Omental fat pad (tissue), 3 donors: ENCODE measurements at regions not wholly inside any gene's neighbourhood (a gene's known extent, or its start where the extent isn't known, plus 50 kb on each side); places are given as distances from the start of the nearest gene placed in this dataset.

ENCODE experiments used
- ATAC-seq: fragments of 150-250 bp; one replicate; pipeline ENCODE4 v1.9.1; 2016; ENCODE audit warnings: mild to moderate bottlenecking, moderate library complexity; ENCODE audit not compliant: low FRiP score
- DNase-seq: peaks from one replicate; pipeline ENCODE4 v3.0.0-alpha.2; 2019; ENCODE audit warnings: low spot score
- CTCF ChIP-seq, 3 donors: fragments of 450-650 bp; IDR thresholded peaks; one replicate each; pipeline ENCODE4 v1.5.1; 2016 to 2017; ENCODE audit warnings: antibody characterized with exemption in 3 of 3, mild to moderate bottlenecking in 3 of 3, moderate library complexity in 2 of 3

- no peak for DNase-seq
- ATAC-seq = no peak
- no peak for TF ChIP-seq CTCF (IDR thresholded peaks at IDR 0.05)
Observed at GRCh38 chr2:177072090-177072489, 140.5 kb upstream of the HNRNPA3 start.

GRCh38 chr2:177073611-177074010, 139.0 kb upstream of the HNRNPA3 start:
- TF ChIP-seq CTCF (IDR thresholded peaks at IDR 0.05) = no peak
- DNase-seq (no peak), ATAC-seq (no peak)

GRCh38 chr2:177074099-177074710, 138.4 kb upstream of the HNRNPA3 start:
- ATAC-seq (no peak), DNase-seq (no peak)

GRCh38 chr2:177075254-177075653, 137.3 kb upstream of the HNRNPA3 start:
- no peak for TF ChIP-seq CTCF (IDR thresholded peaks at IDR 0.05)
- DNase-seq = no peak
- no peak for ATAC-seq

More at GRCh38 chr2:177074099-177074710, 138.4 kb upstream of the HNRNPA3 start:
- no peak for TF ChIP-seq CTCF (IDR thresholded peaks at IDR 0.05)

GRCh38 chr2:177076636-177077179, 135.9 kb upstream of the HNRNPA3 start:
- ATAC-seq (no peak), DNase-seq (no peak)
- no peak for TF ChIP-seq CTCF (IDR thresholded peaks at IDR 0.05)

GRCh38 chr2:177077778-177078177, 134.8 kb upstream of the HNRNPA3 start:
- no peak for TF ChIP-seq CTCF (IDR thresholded peaks at IDR 0.05)
- no peak for ATAC-seq
- no peak for DNase-seq

- TF ChIP-seq CTCF (IDR thresholded peaks at IDR 0.05) = no peak
- ATAC-seq (peak; percentile 51), DNase-seq (no peak)
Observed at GRCh38 chr2:177078416-177078815, 134.2 kb upstream of the HNRNPA3 start.
